ENCODE measurements at regions not wholly inside any gene's neighbourhood (a gene's known extent, or its start where the extent isn't known, plus 50 kb on each side); places are given as distances from the start of the nearest gene placed in this dataset.

GRCh38 chr1:223487887-223488259 lies 94.7 kb downstream of the CCDC185 start:
- DNase-seq: no peak

GRCh38 chr1:223489439-223489838 lies 96.2 kb downstream of the CCDC185 start:
- no peak for DNase-seq

GRCh38 chr1:223490256-223490655 lies 97.0 kb downstream of the CCDC185 start:
- DNase-seq: no peak
